A549 (cell line): ENCODE measurements at regions not wholly inside any gene's neighbourhood (a gene's known extent, or its start where the extent isn't known, plus 50 kb on each side); places are given as distances from the start of the nearest gene placed in this dataset.

Source experiments
- CHD2 ChIP-seq: fragments of 150-350 bp; IDR thresholded peaks from 2 replicates; pipeline ENCODE4 v1.6.1; 2014; ENCODE audit warnings: low read length; ENCODE audit not compliant: partially characterized antibody
- CHD4 ChIP-seq: fragments of 200-600 bp; sonication (generic); IDR thresholded peaks from 2 replicates; pipeline ENCODE4 v1.6.1; 2016; ENCODE audit warnings: antibody characterized with exemption, mild to moderate bottlenecking, borderline replicate concordance
- CTCF ChIP-seq: fragments of >200 bp; sonication (Bioruptor Twin); formaldehyde crosslinking; IDR thresholded peaks from 3 replicates; pipeline ENCODE4 v1.5.1; 2016
- GATA3 ChIP-seq: IDR thresholded peaks from 2 replicates; pipeline ENCODE4 v1.6.1; 2012; ENCODE audit warnings: borderline replicate concordance
- HEYL ChIP-seq: fragments of 250-450 bp; sonication (Bioruptor Pico); IDR thresholded peaks from 2 replicates; pipeline ENCODE4 v1.8.0; 2021; ENCODE audit warnings: mild to moderate bottlenecking, moderate library complexity
- KDM1A ChIP-seq: fragments of 200-600 bp; sonication (generic); IDR thresholded peaks from 2 replicates; pipeline ENCODE4 v1.6.1; 2016; ENCODE audit warnings: low read depth, mild to moderate bottlenecking
- MAZ ChIP-seq: fragments of 150-350 bp; IDR thresholded peaks from 2 replicates; pipeline ENCODE4 v1.6.1; 2014; ENCODE audit warnings: antibody characterized with exemption, low read depth, low read length, borderline replicate concordance
- POLR2A ChIP-seq: IDR thresholded peaks from 2 replicates; pipeline ENCODE4 v1.6.1; 2012; ENCODE audit warnings: mild to moderate bottlenecking, low read length
- RAD21 ChIP-seq, 2 experiments: fragments of >200 bp in 1 of 2; sonication (Bioruptor Twin) in 1 of 2; formaldehyde crosslinking in 1 of 2; IDR thresholded peaks in 1 of 2; conservative IDR thresholded peaks in 1 of 2; 2 replicates in 1 of 2; 3 replicates in 1 of 2; pipeline ENCODE4 v1.6.1; 2012 to 2018; ENCODE audit warnings: inconsistent platforms in 1 of 2
- TP53 ChIP-seq: fragments of 250-450 bp; sonication (Bioruptor Pico); IDR thresholded peaks from 2 replicates; pipeline ENCODE4 v1.5.0; 2021; ENCODE audit warnings: mild to moderate bottlenecking, moderate library complexity
- USF2 ChIP-seq: fragments of 450-650 bp; IDR thresholded peaks from 2 replicates; pipeline ENCODE4 v1.6.1; 2014; ENCODE audit warnings: antibody characterized with exemption

- TF ChIP-seq CTCF (no peak), CHD2 (no peak), MAZ (no peak), CHD4 (no peak), GATA3 (no peak), USF2 (no peak), HEYL (CRISPR knock-in tag) (no peak), KDM1A (no peak), RAD21 (conservative IDR thresholded peaks at IDR 0.05 in 1 of 2, IDR thresholded peaks at IDR 0.05 in 1 of 2) (no peak), POLR2A (no peak), TP53 (CRISPR knock-in tag) (no peak)
Measured at GRCh38 chr13:109608059-109608458, 178.3 kb downstream of the IRS2 start.
